H54 (cell line): ENCODE measurements at regions not wholly inside any gene's neighbourhood (a gene's known extent, or its start where the extent isn't known, plus 50 kb on each side); places are given as distances from the start of the nearest gene placed in this dataset.
"Not testable (repeated sequence)": the region's sequence is repeated elsewhere in the genome, so short reads cannot be mapped to it uniquely, and the experiment has no call there.

Experiments
- DNase-seq: peaks from one replicate; pipeline ENCODE4 v3.0.0; 2011; ENCODE audit warnings: low spot score, mixed read lengths; ENCODE audit not compliant: insufficient read length
- FAIRE-seq: peaks from 3 replicates; lab custom pipeline; 2011; peaks lifted over from hg19 to GRCh38; lab: Jason Lieb, UNC
- POLR2A ChIP-seq: IDR thresholded peaks from 2 replicates; pipeline ENCODE4 v1.6.1; 2011; ENCODE audit warnings: low read depth, mild to moderate bottlenecking, low read length

- no peak for DNase-seq
- no peak for TF ChIP-seq POLR2A
- FAIRE-seq: no peak
Measured at GRCh38 chr5:25970906-25971489, 1067.4 kb downstream of the CDH9 start.

- DNase-seq, FAIRE-seq: not testable (repeated sequence)
Measured at GRCh38 chr5:25969042-25969441, 1069.3 kb downstream of the CDH9 start.

DNA sequence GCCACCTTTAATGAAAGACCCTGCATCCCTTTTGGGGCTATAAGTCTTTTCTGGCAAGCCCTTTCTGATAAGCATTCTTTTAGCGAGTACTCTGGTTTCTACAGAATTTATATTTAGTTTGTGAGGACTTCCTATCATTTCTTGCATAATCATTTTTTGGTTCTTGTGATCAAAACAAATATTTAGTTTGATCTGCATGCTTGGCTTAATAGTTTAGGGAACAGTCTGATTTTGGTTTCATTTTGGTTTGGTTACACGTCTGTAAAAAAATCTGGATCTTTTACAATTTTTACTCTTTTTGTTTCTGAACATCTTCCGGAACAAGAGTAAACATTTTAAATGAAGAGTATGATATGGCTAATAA is 1074.4 kb downstream of the CDH9 start:
- FAIRE-seq (no peak), DNase-seq (no peak)
- TF ChIP-seq POLR2A: no peak

DNA sequence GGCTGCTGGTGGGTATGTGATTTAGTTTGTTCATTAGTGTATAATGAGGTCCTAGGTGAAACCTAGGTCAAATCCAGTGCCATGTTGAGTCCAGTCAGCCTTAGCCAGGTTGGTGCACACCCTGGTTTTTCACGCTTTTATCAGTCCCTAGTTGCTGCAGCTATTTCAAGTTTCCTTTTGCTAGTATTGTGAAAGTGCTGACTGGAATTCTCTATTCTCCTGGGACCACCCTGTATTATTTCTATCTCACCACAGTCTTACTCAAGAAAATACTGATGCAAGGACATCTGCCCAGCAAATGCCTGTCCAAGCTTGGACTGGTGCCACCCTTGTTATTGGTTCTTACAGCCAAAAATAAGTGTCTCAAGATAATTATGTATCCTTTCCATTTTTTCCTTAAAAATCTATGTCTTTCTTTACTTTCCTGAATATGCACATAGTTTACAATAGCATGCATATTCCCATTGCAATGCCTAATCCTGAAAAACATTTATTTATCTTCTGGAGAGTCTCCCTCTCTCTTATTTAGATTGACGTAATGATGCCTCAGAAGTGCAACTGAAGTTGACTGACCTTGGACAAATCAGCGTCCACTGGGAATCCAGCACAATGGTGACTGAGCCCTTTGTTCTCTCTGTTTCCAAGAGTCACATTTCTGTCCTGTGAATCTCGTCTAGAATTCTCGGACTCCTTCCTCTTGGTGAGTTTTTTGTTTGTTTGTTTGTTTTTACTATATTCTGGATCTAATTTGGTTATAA is 1075.0 kb downstream of the CDH9 start:
- TF ChIP-seq POLR2A: no peak
- peak; percentile 93 for FAIRE-seq

DNA sequence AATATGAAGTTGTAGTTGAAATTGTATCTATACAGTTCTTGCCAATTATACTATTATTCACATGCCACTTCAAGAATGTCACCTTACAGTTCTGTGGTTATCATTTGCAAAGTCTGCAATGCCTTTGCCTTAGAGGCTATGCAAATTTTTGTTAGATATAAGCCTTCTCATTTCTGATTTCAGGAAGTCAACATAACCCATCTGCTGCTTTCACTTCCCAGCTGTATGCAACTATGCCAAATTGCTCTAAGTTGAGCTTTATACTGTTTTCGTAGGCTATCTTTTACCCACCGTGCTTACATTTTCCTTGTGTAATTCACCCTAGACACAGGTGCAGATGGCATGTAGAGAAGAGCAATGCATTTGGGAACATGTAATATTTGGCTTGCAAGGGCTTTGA is 1083.0 kb downstream of the CDH9 start:
- no peak for TF ChIP-seq POLR2A
- no peak for DNase-seq
- peak; percentile 41 for FAIRE-seq

More for the DNA sequence above, 1075.0 kb downstream of the CDH9 start:
- DNase-seq: peak; percentile 2

DNA sequence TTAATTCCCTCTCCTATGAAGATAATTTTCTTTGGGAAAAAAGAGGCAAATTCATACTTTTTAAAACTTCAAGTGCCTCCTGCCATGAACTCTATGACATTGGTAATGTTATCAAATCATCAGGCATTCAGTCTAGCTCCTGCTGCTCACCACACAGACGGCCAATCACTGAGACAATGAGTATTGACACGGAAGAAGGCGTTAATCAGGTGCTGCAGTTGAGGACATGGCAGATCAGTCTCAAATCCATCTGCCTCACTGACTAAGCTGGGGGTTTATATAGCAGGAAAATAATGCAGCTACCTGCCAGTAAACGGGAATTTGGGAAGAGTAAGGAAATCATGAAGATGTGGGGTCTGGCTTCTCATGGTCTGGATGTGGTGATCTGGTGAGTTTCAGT is 1087.7 kb downstream of the CDH9 start:
- no peak for FAIRE-seq
- DNase-seq: no peak
- TF ChIP-seq POLR2A: no peak

DNA sequence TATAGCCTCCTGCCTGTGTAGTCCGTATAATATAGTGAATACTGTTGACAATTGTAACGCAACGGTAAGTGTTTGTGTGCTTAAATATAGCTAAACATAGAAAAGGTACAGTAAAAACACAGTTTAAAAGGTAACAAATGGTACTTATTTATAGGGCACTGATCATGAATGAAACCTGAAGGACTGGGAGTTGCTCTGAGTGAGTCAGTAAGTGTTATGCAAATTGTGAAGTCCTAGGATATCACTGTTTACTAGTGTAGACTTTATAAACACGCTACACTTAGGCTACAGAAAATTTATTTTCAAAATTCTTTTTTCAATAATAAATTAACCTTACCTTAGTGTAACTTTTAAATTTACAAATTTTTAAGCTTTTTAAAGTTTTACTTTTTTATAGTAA is 1090.1 kb downstream of the CDH9 start:
- DNase-seq (no peak), FAIRE-seq (no peak)
- TF ChIP-seq POLR2A: no peak

DNA sequence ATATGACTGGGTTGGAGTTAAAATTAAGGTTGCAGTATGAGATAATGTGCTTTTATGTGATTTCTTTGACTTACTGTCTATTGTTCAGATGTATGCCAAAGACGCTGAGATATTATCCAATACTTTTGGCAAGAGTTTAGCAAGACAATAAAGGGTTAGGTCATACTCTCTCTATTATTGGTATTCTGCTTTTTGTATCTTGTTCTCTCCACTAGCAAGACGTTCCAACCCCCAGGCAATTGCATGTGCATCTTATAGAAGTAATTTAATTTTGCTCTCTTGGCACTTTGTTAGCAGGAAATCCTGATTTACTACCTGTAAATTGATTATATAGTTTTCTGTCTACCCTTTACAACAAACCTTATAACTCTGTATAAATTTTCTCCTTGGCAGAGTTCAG is 1093.6 kb downstream of the CDH9 start:
- no peak for FAIRE-seq
- TF ChIP-seq POLR2A: no peak
- DNase-seq: no peak

DNA sequence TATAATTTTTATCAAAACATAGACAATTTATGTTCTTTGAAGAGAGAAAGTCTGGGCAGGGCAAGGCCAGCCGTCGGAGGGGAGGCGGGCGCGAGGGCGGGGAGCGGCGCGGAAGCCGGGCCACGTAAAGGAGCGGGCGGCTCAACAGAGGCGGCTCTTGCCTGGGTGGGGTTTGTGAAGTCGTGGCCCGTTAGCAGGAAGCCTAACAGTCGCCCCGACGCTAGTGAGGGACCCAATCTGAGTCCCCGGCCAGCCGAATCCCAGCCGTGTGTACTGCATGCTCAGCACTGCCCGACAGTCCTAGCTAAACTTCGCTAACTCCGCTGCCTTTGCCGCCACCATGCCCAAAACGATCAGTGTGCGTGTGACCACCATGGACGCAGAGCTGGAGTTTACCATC is 1129.2 kb downstream of the CDH9 start:
- FAIRE-seq (no peak), DNase-seq (no peak)
- TF ChIP-seq POLR2A: no peak

DNA sequence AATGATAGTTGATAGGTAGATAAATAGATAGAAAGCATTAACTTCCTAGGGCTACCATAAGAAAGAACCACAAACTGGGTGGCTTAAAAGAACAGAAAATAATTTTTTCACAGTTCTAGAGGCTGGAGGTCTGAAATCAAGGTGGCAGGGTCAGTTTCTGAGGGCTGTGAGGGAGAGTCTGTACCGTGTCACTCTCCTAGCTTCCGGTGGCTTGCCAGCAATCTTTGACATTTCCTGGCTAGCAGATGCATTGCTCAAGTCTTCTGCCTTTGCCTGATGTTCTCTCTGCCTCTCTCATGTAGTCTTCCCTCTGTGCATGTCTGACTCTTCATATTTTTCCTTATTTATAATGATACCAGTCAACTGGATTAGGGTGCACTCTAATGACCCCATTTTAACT is 1132.7 kb downstream of the CDH9 start:
- DNase-seq (no peak), FAIRE-seq (no peak)
- no peak for TF ChIP-seq POLR2A

- no peak for TF ChIP-seq POLR2A
- no peak for DNase-seq
- FAIRE-seq: no peak
Measured at GRCh38 chr5:25892211-25892610, 1146.2 kb downstream of the CDH9 start.

DNA sequence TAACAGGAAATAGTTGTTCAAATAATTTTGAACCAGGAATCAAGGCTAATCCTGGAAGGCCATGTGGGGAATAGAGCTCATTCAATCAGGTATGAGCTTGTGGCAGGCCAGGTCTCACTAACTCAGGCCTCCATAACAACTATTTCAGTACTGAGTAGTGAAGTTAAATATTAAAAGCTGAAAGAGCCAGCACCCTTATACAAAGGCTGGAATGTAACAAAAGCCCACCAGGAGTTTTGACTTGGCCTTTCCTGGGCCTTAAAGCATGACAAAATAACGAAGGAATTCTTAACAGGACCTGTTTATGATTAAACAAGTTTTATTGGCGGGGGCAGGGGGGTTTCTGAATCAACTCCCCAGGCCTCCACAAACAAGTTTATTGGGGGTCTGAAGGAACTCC is 1146.7 kb downstream of the CDH9 start:
- DNase-seq: no peak
- TF ChIP-seq POLR2A: no peak
- FAIRE-seq: no peak

GRCh38 chr5:25881318-25882036 is 1156.9 kb downstream of the CDH9 start:
- no peak for FAIRE-seq
- DNase-seq: no peak
- TF ChIP-seq POLR2A: no peak

DNA sequence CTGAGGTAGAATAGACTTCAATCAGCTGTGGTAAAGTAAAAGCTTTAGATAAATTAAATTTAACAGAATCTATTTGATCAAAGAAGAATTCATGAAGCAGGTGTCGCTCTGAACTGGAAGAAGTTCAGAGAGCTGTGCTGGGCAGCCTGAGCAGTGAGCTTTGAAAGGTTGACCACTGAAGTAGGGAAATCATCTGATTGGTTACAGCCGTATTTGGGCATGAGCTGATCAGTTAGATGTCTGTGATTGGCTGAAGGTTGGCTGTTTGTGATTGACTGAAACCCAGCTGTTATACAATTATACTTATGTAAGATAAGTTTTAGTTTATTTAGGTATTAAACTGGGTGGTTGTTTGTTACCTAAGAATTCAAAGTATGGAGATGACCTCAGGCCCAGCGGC is 1174.6 kb downstream of the CDH9 start:
- no peak for DNase-seq

More for the DNA sequence above, 1174.6 kb downstream of the CDH9 start:
- FAIRE-seq: no peak
- no peak for TF ChIP-seq POLR2A
